GM18861 (cell line): ENCODE measurements at regions not wholly inside any gene's neighbourhood (a gene's known extent, or its start where the extent isn't known, plus 50 kb on each side); places are given as distances from the start of the nearest gene placed in this dataset.

Experiments used
- ATAC-seq: cut with Tn5 transposase; IDR thresholded peaks from one replicate; pipeline ENCODE4 v1.9.1; 2021; ENCODE audit not compliant: unreplicated experiment

DNA sequence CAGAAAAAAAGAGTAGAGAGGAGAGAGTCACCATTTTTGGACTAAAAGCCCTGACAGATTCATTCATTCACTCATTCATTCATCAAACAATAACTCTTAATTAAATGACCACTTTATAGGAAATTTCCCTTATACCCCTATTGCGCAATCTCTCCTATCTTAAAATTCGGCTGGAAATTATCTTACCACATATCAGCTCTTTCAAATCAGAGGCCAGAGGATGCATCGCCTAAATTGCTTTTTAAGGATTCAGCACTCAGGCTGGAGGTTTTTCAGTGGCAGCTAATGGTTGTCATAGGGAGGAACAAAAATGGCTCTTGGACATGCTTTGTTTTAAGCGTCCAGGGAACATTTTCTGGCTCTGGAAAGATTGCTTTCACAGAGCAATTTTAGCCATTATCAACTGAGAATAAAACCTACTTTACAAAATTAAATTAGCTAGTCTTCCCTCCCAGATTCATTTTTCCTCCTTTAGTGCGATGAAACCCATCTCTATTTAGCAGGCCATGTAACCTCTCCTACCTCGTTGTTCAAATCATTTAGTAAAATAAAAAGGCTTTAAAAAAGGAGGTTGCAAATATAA, 115.2 kb downstream of the OLFM4 start:
- ATAC-seq, result no peak

DNA sequence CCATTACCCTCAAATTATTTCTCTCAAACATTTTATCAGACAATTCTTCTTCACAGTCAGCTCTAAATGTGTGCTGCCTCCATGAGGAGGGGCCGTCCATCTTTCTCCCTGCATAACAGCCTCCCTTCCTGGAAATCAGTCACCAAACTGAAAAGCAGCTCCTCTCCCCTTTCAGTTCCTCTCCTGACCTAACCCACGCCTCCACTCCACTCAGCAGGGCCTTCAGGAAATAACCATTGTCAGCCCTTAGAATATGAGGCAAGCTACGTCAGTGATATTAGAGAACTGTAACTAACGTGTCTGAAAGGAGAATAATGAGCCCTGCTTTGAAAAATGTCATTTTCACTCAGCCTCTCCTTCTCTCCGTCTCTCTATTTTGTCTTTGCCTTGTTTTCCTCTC, 116.2 kb downstream of the OLFM4 start:
- ATAC-seq, result no peak

DNA sequence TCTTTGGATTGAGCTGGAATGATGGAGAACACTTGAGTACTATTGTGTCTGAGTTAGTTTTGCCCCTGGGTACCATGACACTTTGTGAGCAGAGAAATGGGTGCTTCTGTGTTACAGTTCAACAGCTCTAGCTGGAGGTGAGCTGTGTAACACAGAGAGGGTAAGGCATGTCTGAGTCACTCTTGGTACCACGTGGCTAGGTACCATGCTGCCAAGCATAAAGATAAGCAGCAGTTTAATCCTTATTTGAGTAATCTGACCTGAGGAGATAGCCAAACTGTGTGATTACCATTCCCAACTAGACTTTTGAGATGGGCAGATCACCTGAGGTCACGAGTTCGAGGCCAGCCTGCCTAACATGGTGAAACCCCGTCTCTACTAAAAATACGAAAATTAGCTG, 122.0 kb downstream of the OLFM4 start:
- ATAC-seq, result no peak

DNA sequence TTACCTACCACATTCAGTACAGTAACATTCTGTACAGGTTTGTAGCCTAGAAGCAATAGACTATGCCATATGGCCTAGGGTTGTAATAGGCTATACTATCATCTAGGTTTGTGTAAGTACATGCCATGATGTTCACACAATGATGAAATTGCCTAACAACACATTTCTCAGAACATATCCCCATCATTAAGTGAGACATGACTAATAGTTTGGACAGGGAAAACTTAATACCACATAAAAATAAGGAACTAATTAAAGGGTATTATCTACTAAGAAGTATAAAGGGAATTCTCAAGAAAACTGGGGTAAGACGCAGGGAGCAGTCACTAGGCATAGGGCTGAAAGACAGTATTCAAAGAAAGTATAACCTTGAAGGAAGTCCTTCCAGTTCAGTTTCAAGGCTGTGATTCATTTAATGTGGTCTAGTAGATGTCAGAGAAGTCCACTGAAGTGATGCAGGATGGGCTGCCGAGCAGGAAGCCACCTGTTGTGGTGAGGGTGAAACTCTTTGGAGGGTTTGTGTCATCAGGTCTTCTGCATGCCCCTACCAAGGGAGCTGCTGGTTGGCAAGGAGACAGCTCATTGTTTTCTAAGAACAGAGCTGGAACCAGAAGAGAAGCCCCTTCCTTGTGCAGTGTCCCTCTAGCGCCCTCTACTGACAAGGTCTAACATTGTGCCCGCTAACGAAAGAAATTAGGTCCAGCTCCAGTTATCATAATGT, 122.9 kb downstream of the OLFM4 start:
- peak; percentile 88 for ATAC-seq

DNA sequence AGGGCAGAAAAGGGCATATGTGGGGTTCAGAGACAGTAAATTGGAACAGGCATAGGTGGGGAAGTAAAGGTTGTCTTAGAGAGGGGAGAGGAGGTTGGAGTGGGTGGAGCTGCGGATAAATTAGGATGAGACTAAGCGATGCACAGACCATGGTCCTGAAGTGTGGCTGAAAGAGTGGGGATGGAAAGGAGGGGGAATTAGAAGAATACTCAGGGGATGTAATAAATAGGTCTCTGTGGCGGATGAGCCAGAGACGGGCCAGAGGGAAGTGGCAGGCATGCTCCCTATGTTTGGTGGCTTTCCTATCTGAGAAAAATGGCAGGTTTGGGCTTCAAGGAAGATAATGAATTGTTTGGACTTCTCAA, 123.4 kb downstream of the OLFM4 start:
- no peak for ATAC-seq

DNA sequence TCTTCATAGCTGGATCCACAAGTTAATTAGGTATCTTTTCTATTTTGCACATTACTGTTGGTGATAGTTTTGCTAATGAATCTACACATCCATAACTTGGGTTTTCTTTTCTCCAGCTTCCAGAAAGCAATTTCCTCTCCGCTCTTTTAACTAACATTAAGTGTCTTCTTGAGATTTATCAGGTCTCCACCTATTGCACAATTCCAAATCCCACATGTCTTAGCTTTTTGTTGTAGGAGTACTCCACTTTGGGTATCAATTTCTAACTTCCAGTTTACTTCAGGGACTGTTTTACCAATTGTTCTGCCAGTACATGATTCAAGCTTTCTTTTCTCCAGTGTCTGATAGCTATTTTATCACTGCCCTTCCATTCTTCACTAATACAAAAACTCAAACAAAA, 129.6 kb downstream of the OLFM4 start:
- no peak for ATAC-seq

DNA sequence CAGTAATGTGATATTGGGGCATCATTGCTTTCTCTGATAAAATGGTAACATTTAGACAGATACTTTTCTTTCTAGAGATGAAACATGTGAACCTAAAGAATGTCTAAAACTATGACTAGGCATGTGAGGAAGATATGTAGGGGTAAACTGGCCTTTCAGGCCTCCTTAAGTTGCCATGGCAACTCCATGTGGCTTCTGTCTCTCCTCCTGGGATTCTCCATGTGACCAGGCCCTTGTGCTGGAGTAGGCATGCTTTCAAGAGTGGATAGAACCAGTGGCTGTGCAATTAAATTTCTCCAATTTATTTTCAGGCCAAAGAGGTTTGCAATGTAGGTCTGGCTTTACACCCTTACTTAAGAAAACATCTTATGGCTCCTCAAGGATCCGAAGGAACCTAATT, 130.8 kb downstream of the OLFM4 start:
- ATAC-seq, result no peak

DNA sequence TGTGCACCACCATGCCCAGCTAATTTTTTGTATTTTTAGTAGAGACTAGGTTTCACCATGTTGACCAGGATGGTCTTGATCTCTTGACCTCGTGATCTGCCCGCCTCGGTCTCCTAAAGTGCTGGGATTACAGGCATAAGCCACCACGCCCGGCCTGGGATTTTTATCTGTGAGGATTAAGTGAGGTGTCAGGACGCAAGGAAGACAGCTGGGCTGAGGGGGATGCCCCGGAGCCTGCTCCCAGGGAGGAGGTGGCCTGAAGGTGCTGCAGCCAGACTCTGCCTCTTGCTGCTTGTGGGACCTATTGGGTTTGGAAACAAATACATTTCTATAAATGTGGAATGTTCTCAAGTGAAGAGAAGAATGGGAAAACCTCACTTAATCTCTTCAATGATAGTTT, 131.6 kb downstream of the OLFM4 start:
- no peak for ATAC-seq

DNA sequence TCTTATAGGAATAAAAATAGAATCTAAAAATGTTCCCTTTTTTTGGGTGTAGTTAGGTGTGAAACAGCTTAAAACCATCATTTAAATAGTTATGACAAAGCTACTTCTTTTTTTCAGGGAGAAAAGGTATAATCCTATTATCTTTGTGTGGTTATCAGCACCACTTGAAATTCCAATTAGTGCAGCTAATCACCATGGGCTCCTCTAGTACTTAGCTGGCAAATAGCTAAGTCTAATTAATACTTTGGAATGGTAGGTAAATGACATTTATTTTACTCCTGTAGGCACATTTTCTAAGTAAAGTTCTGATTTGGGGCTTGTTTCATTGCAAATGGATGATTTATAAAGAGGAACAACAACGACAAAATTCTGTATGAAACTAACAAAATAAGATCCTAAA, 132.6 kb downstream of the OLFM4 start:
- no peak for ATAC-seq

DNA sequence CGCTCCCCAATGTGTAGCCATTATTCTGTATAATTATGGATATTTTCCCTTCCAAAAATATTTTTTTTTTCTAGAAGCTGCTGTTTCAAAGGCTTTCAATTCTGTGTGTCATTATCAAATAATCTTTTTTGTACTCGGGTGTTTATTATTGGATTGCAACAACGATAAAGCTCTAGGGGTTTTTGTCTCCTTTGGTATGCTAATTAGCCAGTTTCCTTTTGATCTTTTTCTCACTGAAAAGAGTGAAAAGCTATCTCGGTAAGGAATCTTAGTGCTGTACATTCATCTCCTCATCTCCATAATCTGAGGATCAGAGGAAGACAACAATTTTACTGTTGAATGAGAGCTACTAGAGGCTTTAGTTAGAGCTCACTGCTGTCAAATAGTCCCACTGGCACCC, 136.6 kb downstream of the OLFM4 start:
- ATAC-seq, result no peak

DNA sequence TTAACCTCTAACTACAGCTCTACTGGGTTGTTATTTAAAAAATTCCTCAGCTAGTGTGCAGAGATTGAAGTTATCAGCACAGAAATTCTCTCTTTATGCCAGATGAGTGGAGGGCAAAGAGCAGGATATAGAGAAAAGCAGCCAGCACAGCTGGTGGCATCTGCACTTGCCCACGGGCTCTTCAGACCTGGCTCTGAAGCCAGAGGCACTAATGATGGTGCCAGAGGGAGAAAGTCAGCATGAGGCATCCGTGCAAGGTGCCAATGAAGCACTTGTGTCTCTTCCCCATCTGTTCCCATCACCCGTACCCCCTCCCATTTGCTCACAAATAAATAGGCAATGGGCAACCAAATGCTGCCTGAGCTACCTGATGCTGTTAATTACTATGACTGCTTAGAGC, 138.9 kb downstream of the OLFM4 start:
- no peak for ATAC-seq

DNA sequence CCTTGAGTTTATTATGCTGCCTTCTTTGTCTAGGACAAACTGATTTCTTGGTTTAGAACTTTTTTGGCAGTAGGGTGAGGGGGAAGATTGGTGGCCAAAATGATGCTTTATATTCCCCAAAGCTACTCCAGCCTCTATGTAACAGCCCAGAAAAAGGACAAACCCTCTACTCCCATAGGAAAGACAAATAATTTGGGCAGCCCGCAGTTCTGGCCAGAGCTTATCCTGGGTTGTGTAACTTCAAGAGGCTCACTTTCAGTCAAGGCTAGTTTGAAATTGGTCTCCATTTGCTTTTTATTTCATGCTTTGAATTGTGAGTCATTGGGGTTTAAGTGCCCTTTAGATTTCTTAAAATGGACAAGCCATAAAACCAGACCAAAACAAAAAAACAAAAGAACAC, 142.3 kb downstream of the OLFM4 start:
- ATAC-seq, result no peak

DNA sequence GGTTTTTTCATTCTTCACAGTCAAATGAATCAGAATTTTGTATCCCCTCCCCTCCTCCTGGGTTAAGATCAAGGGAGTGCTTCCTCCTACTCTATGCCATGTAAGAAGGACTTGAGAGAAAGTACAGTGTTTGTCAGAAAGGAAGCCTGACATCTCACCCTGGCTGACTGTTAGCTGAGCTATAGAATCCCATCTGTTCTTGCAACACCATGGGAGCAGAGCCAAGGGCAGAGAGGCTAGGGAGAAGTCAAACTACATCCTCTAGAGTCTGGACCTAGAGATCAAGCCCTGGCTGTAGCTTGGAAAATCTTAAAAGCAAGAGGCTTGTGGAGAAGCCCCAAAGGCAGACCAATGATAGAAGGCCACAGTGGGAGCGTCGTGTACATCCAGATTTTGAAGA, 145.9 kb downstream of the OLFM4 start:
- no peak for ATAC-seq

DNA sequence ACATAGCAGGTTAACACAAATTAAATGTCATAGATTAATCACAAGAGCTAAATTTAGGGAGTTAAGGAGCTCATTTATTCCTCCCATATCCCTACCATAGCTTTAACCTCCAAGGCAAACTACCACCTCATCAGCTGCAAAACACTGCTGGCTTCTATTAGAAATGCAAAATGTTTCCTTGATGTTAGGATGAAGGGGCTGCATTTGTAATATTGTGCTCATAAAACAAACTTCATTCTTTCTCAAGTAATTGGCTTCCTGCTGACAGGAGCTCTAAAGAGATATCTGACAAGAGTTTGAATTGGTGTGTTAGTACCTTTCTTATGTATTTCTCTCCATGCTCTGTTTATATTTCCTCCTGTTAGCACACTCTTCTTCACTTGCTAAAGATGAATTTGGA, 152.1 kb downstream of the OLFM4 start:
- no peak for ATAC-seq

DNA sequence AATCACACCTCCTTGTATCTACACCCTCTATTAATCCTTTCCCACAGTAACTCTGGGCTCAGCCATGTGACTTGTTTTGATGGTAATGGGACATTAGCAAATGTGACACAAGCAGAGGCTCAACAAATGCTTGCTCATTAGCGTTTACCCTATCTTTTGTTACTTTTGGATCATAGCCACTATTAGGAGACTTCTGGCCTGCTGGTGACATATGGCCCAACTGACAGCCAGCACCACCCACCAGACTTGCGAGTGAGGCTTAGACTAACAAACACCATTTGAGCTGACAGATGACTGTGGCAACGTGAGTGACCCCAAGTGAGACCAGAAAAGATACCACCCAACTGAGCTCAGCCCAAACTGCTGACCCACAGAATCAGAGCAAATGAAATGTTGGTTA, 154.1 kb downstream of the OLFM4 start:
- no peak for ATAC-seq

DNA sequence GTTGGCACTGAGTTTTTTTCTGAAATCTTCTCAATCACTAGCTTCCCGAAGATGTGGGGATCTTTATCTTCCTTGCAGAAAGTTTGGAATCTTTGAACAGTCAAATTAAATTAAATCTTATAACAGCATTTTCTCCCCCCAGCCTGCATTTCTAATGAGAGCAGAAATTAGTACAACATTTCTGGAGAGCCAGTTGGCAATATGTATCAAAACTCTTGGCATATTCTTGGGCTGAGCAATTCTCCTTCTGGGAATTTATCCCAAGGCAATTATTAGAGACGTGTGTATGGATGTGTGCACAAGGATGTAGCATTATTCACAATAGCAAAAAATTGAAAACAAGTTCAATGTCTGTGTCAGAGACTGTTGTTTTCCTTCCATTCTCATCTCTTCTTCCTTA, 159.5 kb downstream of the OLFM4 start:
- no peak for ATAC-seq

DNA sequence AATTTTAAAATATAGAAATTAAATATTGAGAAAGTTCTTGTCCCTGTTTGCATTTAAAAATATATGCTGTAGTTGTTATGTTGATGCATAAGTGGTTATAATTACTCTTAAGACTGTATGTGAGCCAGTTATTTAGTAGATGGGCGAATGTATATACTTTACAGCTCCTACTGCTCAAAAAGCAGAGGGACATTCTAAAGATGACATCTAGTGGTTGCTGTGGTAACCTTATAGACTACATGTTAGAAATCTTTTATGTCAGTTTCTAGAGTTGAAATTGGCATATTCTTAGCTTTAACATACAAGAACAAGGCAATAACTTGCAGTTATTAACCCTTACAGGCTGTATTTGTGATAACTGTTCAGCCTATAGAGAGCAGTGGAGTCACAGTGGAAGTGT, 160.5 kb downstream of the OLFM4 start:
- ATAC-seq, result no peak

DNA sequence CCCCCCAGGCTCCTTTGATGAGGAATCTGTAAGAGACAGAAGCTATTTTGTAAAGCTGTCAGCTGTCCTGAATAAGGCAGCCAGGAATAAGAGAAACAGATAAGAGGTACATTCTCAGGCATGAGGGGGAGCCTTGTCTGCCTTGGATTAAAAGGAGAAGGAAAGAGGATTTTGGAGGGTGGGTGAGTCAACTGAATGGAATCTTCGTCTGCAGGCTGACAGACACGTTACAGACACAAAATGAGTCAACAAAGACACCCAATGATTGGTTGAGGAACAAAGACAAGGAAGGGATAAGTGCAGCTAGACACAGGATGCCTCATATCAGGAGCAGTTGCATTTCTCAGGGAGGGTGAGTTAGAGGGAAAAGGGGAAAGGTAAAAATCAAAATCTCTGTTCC, 162.5 kb downstream of the OLFM4 start:
- ATAC-seq, result no peak

DNA sequence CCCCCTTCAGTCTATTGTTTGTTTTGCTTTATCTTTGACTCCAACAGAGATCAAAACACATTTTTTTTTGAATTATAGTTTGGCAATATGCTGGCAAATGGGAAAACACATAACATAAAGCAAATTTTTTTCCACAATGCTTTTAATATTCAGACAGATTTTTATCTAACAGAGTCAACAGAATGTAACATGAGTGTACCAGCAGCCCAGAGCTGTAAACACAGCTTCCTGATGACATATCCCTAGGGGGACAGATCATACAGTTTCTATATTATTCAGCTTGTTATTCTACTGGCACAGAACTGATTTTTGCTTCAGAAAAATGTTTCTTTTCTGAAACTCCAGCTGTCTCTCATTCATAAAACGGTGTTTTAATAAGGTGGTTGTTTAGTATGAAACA, 168.8 kb downstream of the OLFM4 start:
- ATAC-seq, result no peak

DNA sequence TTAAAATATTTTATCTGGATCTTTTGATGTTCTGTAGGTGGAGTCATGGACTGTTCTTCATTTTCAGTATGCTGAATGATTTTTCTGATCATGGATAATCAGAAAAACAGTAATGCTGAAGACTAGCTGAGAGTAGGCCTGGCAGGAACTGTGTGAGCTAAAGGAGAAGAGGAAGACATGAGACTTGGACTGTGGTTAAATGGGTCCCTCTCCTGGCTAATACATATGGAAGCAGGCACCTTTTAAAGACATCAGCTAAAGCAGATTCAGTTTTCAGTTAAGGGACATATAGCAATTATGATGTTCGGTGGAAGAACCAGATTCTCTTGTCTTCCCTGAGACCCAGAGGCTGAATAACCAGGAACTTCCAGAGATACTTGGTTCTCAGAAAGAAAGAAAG, 169.4 kb downstream of the OLFM4 start:
- no peak for ATAC-seq

DNA sequence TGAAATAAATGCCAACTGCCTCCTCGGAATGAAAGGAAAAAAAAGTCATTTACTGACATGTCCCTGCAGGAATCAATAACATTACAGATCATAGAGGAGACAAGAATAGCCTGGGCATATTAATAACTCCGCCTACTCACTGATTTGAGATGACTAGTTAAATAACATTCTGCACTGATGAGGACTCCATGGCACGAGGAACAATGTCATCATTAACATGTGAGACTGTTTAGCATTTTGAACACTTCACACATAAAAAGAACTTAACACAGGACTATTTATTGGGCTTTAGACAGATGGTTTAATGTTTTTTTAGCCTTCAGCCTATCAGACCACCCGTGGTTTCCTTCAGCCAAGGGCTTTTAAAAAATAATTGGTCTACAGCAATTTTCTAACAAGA, 170.1 kb downstream of the OLFM4 start:
- ATAC-seq, result no peak

DNA sequence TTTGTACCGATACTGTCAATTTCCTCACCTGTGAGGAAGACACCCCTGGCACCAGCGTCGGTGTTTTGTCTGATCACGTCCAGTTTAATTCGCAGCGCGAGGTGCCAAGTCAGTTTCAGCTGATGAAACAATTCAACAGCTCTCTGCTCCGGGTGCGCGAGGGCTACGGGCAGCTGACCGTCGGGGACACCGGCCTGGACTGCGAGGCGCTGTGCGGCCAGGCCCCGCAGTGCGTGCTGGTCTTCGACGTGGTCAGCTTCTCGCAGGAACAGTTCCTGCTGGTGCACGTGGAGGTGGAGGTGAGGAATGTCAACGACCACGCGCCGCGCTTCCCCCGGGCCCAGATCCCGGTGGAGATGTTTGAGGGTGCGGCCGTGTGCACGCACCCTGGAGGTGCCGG, 171.5 kb downstream of the OLFM4 start:
- no peak for ATAC-seq
